ENCODE measurements at regions not wholly inside any gene's neighbourhood (a gene's known extent, or its start where the extent isn't known, plus 50 kb on each side); places are given as distances from the start of the nearest gene placed in this dataset.

GRCh38 chr6:119568580-119568979 is 219.0 kb upstream of the MAN1A1 start:
- H3K27me3 Mint-ChIP-seq, result peaks cover 4% of the 10 kb centered on the region
- H3K4me1 Mint-ChIP-seq, result no peaks in the 10 kb centered on the region
- H3K27ac Mint-ChIP-seq, result no peak overlapping the region
- H3K9me3 Mint-ChIP-seq, result peaks cover under 1% of the 10 kb centered on the region
- no peaks in the 10 kb centered on the region for H3K36me3 Mint-ChIP-seq
- H3K4me3 Mint-ChIP-seq, result no peak overlapping the region

GRCh38 chr6:119566546-119567260 is 217.1 kb upstream of the MAN1A1 start:
- Mint-ChIP-seq H3K9me3 (no peaks in the 10 kb centered on the region), H3K27me3 (peaks cover 3% of the 10 kb centered on the region), H3K4me1 (no peaks in the 10 kb centered on the region), H3K36me3 (no peaks in the 10 kb centered on the region), H3K27ac (no peak overlapping the region), H3K4me3 (no peak overlapping the region)

DNA sequence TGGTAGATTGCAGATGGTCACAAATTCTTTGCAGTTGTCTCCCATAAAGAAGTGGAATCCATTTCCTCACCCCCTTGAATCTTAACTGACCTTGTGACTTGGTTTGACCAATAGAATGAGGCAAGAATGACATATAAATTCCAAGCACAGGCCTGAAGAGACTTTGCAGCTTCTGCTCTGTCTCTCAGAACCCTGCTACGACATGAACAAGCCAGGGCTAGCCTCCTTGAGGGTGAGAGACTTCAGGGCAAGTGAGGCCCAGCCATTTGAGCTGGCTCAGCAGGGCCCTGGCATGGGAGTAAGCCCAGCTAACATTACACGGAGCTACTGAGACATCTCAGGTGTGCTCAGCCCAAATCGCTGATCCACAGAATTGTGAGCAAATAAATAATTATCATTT is 216.3 kb upstream of the MAN1A1 start:
- Mint-ChIP-seq H3K4me1 (no peaks in the 10 kb centered on the region), H3K9me3 (no peaks in the 10 kb centered on the region), H3K27ac (no peak overlapping the region), H3K4me3 (no peak overlapping the region), H3K27me3 (peaks cover 3% of the 10 kb centered on the region), H3K36me3 (no peaks in the 10 kb centered on the region)

DNA sequence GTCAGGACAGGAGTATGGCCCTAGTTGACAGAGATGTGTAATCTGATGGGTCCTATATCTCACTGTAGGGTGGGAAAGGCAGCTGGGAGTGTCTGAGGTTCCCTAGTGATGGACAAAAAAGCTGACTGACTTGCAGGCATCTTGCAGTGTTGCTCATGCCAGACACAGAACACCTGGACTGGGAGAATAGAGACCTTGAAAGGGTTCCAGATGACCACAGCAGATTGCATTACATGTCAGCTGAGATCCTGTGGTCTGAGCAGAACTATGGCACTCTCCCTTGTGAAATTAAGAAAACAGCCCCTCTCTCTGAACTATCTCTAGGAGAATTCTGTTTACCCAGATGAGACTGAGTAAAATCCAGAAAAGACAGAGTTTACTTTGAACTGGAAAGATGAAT is 212.6 kb upstream of the MAN1A1 start:
- H3K27ac Mint-ChIP-seq, result no peak overlapping the region
- no peak overlapping the region for H3K4me3 Mint-ChIP-seq
- H3K36me3 Mint-ChIP-seq, result no peaks in the 10 kb centered on the region
- no peaks in the 10 kb centered on the region for H3K9me3 Mint-ChIP-seq
- H3K27me3 Mint-ChIP-seq, result no peaks in the 10 kb centered on the region
- no peaks in the 10 kb centered on the region for H3K4me1 Mint-ChIP-seq

DNA sequence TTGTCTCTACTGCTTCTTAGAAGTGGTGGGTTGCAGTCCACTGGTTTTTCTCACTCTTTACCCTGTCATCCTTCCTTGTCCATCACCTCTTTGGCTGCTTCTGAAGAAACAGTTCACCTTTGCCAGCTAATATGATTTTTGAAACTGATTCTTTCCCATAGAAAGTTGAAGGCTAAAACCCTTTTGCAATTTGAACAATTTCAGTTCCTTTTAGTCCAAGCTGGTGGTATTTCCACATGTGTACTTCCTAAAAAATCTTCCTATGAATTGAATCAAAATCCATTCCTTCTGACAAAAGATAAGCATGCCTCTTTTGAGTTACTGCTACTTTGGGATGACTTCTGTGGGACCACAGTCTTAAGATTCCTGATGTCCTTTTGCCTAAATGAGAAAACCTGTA is 210.0 kb upstream of the MAN1A1 start:
- H3K4me1 Mint-ChIP-seq, result no peaks in the 10 kb centered on the region
- H3K27ac Mint-ChIP-seq, result no peak overlapping the region
- H3K27me3 Mint-ChIP-seq, result no peaks in the 10 kb centered on the region
- no peaks in the 10 kb centered on the region for H3K36me3 Mint-ChIP-seq
- no peak overlapping the region for H3K4me3 Mint-ChIP-seq
- no peaks in the 10 kb centered on the region for H3K9me3 Mint-ChIP-seq

GRCh38 chr6:119557239-119557638 is 207.7 kb upstream of the MAN1A1 start:
- Mint-ChIP-seq H3K4me3 (no peak overlapping the region), H3K4me1 (no peaks in the 10 kb centered on the region), H3K36me3 (peaks cover 1% of the 10 kb centered on the region), H3K9me3 (no peaks in the 10 kb centered on the region), H3K27ac (no peak overlapping the region), H3K27me3 (no peaks in the 10 kb centered on the region)

DNA sequence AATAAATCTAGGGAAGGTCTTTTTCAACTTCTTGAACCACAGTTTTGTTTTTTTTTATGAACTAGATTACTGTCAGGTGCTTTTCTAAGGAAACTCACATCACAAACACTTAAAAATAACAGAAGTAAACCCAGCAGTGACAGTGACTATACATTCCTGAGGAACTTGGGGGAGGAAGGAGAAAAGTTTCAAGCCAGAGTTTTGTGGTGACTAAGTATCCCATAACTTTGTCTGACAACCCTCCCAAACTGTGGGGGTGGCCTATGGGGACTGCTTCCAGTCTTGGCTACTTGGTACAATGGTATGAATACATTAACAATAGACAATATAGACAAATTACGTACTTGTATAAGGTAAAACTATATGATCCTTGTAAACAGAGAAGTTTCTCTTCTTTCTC is 202.5 kb upstream of the MAN1A1 start:
- Mint-ChIP-seq H3K27ac (no peak overlapping the region), H3K27me3 (no peaks in the 10 kb centered on the region), H3K9me3 (no peaks in the 10 kb centered on the region), H3K36me3 (peaks cover 2% of the 10 kb centered on the region), H3K4me1 (no peaks in the 10 kb centered on the region), H3K4me3 (no peak overlapping the region)

DNA sequence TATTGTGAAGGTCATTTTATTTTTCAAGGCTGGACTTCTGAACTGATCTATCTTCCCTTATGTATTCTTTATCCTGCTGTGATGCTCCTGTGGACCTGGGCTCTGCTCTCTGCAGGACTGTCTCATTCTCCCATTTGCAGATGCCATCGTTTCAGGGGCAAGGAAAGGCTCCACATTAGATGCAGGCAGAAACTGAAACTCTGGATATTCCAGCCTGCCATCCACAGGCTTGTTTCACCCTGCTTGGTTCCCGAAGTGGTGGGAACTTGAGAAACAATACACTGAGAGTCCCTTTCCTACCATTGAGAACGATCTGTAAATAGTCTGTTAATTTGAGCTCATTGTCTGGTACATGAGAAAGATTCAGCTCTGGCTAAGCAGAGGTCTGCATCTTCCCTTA is 197.5 kb upstream of the MAN1A1 start:
- peaks cover 4% of the 10 kb centered on the region for H3K27me3 Mint-ChIP-seq
- no peaks in the 10 kb centered on the region for H3K4me1 Mint-ChIP-seq
- H3K36me3 Mint-ChIP-seq, result no peaks in the 10 kb centered on the region
- H3K27ac Mint-ChIP-seq, result no peak overlapping the region
- no peaks in the 10 kb centered on the region for H3K9me3 Mint-ChIP-seq
- H3K4me3 Mint-ChIP-seq, result no peak overlapping the region

GRCh38 chr6:119545245-119545644 is 195.7 kb upstream of the MAN1A1 start:
- H3K36me3 Mint-ChIP-seq, result no peaks in the 10 kb centered on the region
- no peak overlapping the region for H3K27ac Mint-ChIP-seq
- H3K4me1 Mint-ChIP-seq, result no peaks in the 10 kb centered on the region
- no peaks in the 10 kb centered on the region for H3K9me3 Mint-ChIP-seq
- no peak overlapping the region for H3K4me3 Mint-ChIP-seq
- peaks cover 6% of the 10 kb centered on the region for H3K27me3 Mint-ChIP-seq

DNA sequence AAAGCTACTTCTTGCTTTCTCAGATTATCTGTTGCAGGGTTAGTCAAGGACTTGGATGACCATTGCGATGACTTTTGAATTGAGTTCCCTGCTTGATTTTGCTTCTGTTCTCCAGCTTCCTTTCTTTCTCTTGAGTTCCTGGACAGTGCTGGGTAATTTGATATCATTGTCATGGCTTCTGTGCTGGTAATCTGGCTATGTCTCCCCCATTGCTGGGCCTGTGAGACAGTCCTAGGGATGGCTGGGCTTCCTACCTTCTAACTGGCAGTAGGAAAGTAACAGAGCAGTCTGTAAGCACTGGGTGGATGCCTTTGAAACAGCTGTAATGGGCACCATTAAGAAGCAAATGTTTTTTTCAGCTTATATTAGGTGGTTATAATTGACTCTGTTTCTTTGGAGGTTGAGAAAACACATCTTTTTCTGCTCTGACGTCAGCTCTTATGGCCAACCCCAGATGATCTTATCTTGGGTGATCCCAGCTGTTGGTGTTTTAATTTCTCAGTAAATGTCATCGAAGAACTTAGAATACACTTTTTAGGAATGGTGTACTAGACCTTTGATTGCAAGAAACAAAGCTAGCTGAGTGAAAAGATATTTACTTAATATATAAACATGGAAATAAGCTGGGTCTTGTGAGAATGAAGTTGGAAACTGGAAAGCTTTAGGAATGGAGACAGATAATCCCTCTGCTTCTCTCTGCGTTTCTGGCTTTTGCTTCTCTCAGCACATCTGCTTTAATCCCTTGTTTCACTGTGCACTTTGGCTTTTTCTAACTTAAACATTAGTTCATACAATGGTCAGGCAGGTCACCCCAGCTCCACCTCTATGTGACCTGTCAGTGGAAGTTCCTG is 195.0 kb upstream of the MAN1A1 start:
- no peaks in the 10 kb centered on the region for H3K36me3 Mint-ChIP-seq
- H3K27ac Mint-ChIP-seq, result no peak overlapping the region
- no peak overlapping the region for H3K4me3 Mint-ChIP-seq
- H3K27me3 Mint-ChIP-seq, result peaks cover 6% of the 10 kb centered on the region
- no peaks in the 10 kb centered on the region for H3K4me1 Mint-ChIP-seq
- no peaks in the 10 kb centered on the region for H3K9me3 Mint-ChIP-seq

- no peaks in the 10 kb centered on the region for H3K9me3 Mint-ChIP-seq
- no peaks in the 10 kb centered on the region for H3K36me3 Mint-ChIP-seq
- H3K27ac Mint-ChIP-seq, result no peak overlapping the region
- no peak overlapping the region for H3K4me3 Mint-ChIP-seq
- no peaks in the 10 kb centered on the region for H3K4me1 Mint-ChIP-seq
- H3K27me3 Mint-ChIP-seq, result peaks cover 6% of the 10 kb centered on the region
These were observed 193.8 kb upstream of the MAN1A1 start for GRCh38 chr6:119543332-119543731.

DNA sequence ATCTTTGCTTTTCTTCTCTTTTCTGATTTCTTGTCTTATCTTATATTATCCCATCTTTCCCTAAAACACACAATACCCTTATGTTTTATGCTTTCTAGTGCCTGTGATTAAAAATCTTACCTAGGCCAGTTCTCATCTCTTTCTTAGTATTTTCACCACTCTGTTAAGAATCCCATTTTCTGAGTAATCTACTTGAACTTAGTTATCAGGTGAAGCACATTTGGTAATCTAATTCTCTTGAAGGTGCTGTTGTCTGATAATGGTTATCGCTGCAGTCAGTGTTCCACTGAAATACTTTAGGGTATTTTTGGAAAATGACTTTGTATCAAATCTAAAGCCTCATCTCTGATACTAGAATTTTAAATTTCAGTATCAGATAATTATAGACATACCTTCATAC is 192.5 kb upstream of the MAN1A1 start:
- Mint-ChIP-seq H3K4me3 (no peak overlapping the region), H3K27ac (no peak overlapping the region), H3K9me3 (no peaks in the 10 kb centered on the region), H3K36me3 (no peaks in the 10 kb centered on the region), H3K27me3 (peaks cover 6% of the 10 kb centered on the region), H3K4me1 (no peaks in the 10 kb centered on the region)

DNA sequence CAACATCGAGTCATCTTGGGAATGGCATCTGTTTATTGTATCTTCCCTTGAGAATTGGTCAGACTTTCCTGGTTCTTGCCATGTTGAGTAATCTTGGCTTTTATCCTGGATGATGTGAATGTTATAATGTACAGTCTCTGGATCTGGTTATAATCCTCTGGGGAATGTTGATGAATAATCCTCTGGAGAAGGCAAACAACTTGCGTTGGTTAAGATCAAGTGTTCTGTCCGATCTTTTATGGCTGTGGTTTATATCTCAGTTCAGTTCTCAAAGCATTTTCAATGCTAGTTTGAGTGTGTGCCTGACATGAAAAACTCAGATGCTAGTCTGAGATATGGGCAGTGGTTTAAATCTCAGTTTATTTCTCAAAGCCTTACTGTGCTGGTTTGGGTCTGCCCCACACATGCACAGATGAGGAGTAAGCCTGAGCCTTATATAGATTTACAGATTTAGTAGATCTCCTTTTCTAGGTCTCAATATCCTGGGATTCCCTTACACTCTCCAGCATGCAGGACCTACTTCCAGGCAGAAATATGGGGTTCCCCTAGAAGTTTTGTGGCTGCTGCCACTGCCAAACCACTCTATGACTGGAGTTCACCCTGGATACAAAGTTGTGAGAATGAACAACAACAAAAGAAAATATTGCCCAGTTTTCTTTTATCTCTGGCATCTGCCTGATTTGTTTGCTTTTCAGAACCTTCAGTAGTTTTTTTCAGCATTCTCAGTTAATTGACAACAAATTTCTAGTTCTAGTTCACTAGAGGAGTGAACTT is 191.8 kb upstream of the MAN1A1 start:
- H3K9me3 Mint-ChIP-seq, result no peaks in the 10 kb centered on the region
- H3K4me3 Mint-ChIP-seq, result no peak overlapping the region
- H3K36me3 Mint-ChIP-seq, result no peaks in the 10 kb centered on the region
- H3K27me3 Mint-ChIP-seq, result peaks cover 6% of the 10 kb centered on the region
- H3K4me1 Mint-ChIP-seq, result no peaks in the 10 kb centered on the region
- H3K27ac Mint-ChIP-seq, result no peak overlapping the region

DNA sequence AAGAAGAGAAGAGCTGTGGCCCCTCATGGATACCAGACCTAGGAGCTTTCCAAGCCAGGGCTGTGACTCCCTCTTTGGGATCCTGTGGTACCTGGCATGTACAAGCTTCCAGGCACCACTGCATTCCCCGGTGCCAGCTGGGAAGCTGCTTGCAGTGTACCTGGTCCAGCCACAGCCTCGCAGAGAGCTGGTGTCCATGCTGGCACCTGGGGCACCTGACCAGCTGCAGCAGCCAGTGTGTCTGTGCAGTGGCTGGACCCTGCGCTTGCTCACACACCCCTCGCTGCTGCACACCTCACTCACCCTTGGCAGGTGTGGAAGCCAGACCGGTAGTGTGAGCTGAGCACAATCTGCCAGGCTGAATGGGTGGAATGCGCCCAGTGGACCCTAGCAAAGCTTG is 190.9 kb upstream of the MAN1A1 start:
- no peaks in the 10 kb centered on the region for H3K9me3 Mint-ChIP-seq
- peaks cover 6% of the 10 kb centered on the region for H3K27me3 Mint-ChIP-seq
- no peak overlapping the region for H3K4me3 Mint-ChIP-seq
- no peak overlapping the region for H3K27ac Mint-ChIP-seq
- H3K36me3 Mint-ChIP-seq, result no peaks in the 10 kb centered on the region
- H3K4me1 Mint-ChIP-seq, result no peaks in the 10 kb centered on the region

DNA sequence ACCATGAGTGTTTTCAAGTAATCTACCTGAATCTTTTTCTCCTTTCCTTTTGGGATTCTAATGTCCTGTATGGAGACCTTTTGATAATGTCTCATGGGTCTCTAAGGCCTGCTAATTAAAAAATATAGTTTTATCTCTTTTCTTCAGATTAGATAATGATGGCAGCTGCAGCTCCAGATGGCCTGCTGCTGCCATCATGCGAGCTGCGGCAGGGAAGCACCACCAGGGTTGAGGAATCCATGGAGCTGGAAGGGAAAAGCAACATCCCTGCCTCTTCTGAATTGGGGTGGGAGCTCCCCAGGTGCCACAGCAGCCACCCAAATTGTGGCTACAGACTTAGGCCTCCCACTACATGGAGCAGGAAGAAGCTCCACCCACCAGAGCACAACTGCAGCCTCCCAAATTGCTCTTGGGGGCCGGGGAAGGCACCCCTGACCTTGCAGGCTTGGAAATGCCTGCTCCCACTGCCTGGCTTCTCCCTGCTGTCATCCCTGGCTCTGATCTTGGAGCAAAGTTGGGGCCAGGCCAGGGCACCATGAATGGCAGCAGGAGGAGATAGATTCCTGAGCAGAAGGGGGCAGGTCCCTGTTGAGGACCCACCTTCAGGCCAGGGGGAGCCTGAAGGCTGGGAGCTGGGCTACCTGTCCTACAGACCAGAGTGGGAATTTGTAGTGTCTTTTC is 189.6 kb upstream of the MAN1A1 start:
- Mint-ChIP-seq H3K36me3 (no peaks in the 10 kb centered on the region), H3K4me3 (no peak overlapping the region), H3K27me3 (peaks cover 6% of the 10 kb centered on the region), H3K4me1 (no peaks in the 10 kb centered on the region), H3K27ac (no peak overlapping the region), H3K9me3 (no peaks in the 10 kb centered on the region)
